ENCODE measurements at regions not wholly inside any gene's neighbourhood (a gene's known extent, or its start where the extent isn't known, plus 50 kb on each side); places are given as distances from the start of the nearest gene placed in this dataset.

- ATAC-seq (ENCODE audit: low FRiP score) (no peak), DNase-seq (ENCODE audit: low spot score) (no peak)
- TF ChIP-seq CTCF (IDR thresholded peaks at IDR 0.05) = no peak
Measured at GRCh38 chr15:70179309-70179892, 81.7 kb upstream of the TLE3 start.

GRCh38 chr15:70178335-70179084, 80.8 kb upstream of the TLE3 start:
- no peak for DNase-seq (ENCODE audit: low spot score)
- no peak for TF ChIP-seq CTCF (IDR thresholded peaks at IDR 0.05)
- ATAC-seq (ENCODE audit: low FRiP score) = no peak

- TF ChIP-seq CTCF (IDR thresholded peaks at IDR 0.05) = no peak
- no peak for DNase-seq (ENCODE audit: low spot score)
- no peak for ATAC-seq (ENCODE audit: low FRiP score)
Measured at GRCh38 chr15:70172566-70173225, 75.0 kb upstream of the TLE3 start.

GRCh38 chr15:70172124-70172523, 74.4 kb upstream of the TLE3 start:
- ATAC-seq (ENCODE audit: low FRiP score) (no peak), DNase-seq (ENCODE audit: low spot score) (no peak)
- TF ChIP-seq CTCF (IDR thresholded peaks at IDR 0.05) = no peak

- DNase-seq (ENCODE audit: low spot score) (no peak), ATAC-seq (ENCODE audit: low FRiP score) (no peak)
- no peak for TF ChIP-seq CTCF (IDR thresholded peaks at IDR 0.05)
Measured at GRCh38 chr15:70171256-70171886, 73.7 kb upstream of the TLE3 start.

- DNase-seq (ENCODE audit: low spot score) (no peak), ATAC-seq (ENCODE audit: low FRiP score) (no peak)
- TF ChIP-seq CTCF (IDR thresholded peaks at IDR 0.05) = no peak
Measured at GRCh38 chr15:70170096-70170699, 72.5 kb upstream of the TLE3 start.
